T-helper 17 cell (primary cell): ENCODE measurements at regions not wholly inside any gene's neighbourhood (a gene's known extent, or its start where the extent isn't known, plus 50 kb on each side); places are given as distances from the start of the nearest gene placed in this dataset.
"Not testable (repeated sequence)": the region's sequence is repeated elsewhere in the genome, so short reads cannot be mapped to it uniquely, and the experiment has no call there.

Source experiments
- ATAC-seq: fragments of 150-1000 bp; cut with Tn5 transposase; 2 replicates; pipeline ENCODE4 v1.10.0; 2021; ENCODE audit warnings: mild to moderate bottlenecking, moderate library complexity
- DNase-seq, 3 donors: peaks; one replicate each; pipeline versions ENCODE4 v3.0.0 to v3.0.0-alpha.2; 2020 to 2021
- H3K9me3 ChIP-seq: one replicate; pipeline ENCODE4 v1.7.0; 2013; ENCODE audit warnings: low read length, mild to moderate bottlenecking; ENCODE audit not compliant: control insufficient read depth, poor library complexity, severe bottlenecking
- H3K27ac Mint-ChIP-seq: one replicate; pipeline ENCODE4 v1.8.0; 2022; ENCODE audit warnings: mild to moderate bottlenecking, moderate library complexity, mixed read lengths
- H3K27me3 Mint-ChIP-seq: one replicate; pipeline ENCODE4 v1.8.0; 2022; ENCODE audit warnings: mixed read lengths
- H3K36me3 Mint-ChIP-seq: one replicate; pipeline ENCODE4 v1.8.0; 2022; ENCODE audit warnings: low read depth, mixed read lengths
- H3K4me1 Mint-ChIP-seq: one replicate; pipeline ENCODE4 v1.8.0; 2022; ENCODE audit warnings: mild to moderate bottlenecking, mixed read lengths
- H3K4me3 Mint-ChIP-seq: one replicate; pipeline ENCODE4 v1.8.0; 2022; ENCODE audit warnings: mild to moderate bottlenecking, moderate library complexity, mixed read lengths

DNA sequence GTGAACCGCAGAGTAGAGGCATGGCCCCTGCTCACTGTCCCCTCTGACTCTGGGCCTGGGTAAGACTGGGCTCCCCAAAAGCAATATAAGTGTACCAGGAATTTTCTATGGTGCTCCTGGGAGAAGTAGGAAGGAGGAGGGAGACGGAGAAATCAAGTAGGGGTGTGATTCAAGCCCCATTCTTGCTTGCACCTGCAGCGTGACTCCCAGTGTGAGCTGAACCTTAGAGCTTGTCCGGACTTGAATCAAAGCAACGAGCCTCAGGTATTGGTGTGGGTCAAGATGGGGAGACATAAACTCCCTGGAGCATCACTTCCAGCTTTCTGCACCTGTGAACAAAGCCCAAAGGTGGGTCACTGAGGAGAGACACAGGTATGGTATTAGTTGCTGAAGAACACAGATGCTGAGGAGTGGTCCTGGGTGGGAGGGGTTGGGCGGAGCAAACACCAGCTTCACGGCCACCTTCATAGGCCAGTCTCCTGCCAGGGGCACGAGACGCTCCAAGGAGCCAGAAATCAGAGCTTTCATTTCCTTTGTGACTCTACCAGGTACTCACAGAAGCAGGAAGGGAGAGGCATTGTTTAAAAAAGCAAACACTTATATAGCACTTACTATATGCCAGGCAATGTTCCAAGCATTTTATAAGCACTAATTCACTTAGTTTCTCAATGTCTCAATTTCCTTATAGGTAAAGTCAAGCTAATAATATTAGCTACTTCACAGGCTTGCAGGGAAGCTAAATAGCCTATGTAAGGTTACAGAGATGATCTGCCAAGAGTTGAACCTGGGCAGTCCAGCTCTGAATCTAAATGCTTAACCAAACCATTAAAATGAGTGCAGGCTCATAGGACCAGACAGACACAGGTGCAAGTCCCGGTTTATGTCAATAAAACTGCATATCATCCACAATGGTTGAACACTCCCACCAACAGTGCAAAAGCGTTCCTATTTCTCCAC, 775.3 kb downstream of the UQCRFS1 start:
- DNase-seq (no peak), ATAC-seq (no peak)
- Mint-ChIP-seq H3K36me3 (no peaks in the 10 kb centered on the region), H3K4me3 (no peak overlapping the region), H3K27ac (no peak overlapping the region), H3K4me1 (no peaks in the 10 kb centered on the region), H3K27me3 (no peaks in the 10 kb centered on the region)
- no peaks in the 10 kb centered on the region for H3K9me3 ChIP-seq

DNA sequence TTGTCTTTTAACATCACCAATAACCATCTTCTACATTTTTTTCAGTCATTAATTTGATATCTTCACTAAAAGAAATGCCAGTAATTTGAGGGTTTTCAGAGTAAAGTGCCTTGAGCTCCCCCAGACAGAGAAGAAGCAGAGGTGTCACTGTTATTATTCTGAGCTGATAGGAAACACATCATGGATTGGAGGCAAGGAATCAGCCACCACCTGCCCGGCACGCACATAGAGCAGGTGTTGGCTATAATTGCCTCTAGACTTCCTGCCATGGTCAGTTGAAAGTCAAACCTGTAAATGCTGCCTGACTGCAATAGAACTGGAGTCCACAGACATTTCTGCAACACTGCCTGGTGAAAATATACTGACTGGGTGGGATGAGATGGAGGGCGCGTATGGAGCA, 776.6 kb downstream of the UQCRFS1 start:
- no peak overlapping the region for H3K4me3 Mint-ChIP-seq
- ATAC-seq (no peak), DNase-seq (no peak)
- no peaks in the 10 kb centered on the region for H3K9me3 ChIP-seq
- H3K27me3 Mint-ChIP-seq, result no peaks in the 10 kb centered on the region
- H3K36me3 Mint-ChIP-seq, result no peaks in the 10 kb centered on the region
- H3K4me1 Mint-ChIP-seq, result no peaks in the 10 kb centered on the region
- no peak overlapping the region for H3K27ac Mint-ChIP-seq

DNA sequence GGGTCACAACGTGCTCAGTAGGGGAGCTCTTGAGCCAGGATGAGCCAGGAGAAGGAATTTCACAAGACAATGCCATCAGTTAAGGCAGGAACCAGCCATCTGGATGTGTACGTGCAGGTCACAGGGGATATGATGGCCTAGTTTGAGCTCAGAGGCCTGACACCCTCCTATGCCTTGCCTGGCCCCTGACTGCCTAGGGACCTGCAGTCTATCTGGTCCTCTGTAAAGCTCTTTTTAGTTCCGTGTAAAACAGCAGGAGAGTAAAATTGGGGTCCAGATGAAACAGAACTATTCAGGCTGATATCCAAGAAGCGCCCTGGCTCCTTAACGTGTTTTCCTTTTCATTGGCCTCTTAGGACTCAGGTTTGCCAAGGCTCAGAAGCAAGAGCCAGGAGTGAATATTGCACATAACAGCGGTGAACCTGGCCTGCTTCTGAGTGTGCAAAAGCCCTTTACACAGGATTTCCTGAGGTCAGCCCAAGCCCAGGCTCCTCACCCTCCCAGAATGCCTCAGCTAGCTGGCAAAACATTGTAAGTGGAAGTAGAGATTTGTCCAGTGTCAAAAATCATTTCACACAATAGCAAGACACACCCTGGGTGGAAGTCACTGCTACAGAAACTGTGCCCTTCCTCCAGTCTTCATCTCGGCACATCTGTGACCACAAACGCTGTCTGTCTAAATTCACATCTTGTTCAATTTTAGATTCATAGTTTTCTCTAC, 777.2 kb downstream of the UQCRFS1 start:
- DNase-seq, result no peak
- Mint-ChIP-seq H3K27ac (no peak overlapping the region), H3K27me3 (no peaks in the 10 kb centered on the region), H3K4me3 (no peak overlapping the region), H3K4me1 (no peaks in the 10 kb centered on the region), H3K36me3 (no peaks in the 10 kb centered on the region)
- ATAC-seq, result no peak
- H3K9me3 ChIP-seq, result no peaks in the 10 kb centered on the region

DNA sequence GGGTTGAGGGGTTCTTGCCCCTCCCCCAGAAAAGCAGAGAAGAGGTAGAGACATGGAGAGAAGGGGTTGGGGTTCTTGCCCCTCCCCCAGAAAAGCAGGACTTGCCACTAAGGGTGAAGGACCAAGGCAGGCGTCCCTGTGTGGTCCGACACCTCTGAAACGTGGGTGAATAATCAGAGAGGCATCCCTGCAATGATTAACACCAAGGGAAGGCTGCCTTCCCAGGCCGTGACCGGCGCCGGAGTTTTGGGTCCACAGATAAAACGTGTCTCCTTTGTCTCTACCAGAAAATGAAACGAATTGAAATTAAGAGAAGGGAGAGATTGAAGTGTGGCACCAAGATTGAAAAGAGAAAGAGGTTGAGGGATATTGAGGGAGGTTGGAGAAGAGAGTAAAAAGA, 778.2 kb downstream of the UQCRFS1 start:
- not testable (repeated sequence) for H3K27ac Mint-ChIP-seq, H3K4me1 Mint-ChIP-seq, H3K9me3 ChIP-seq, DNase-seq, ATAC-seq, H3K4me3 Mint-ChIP-seq, H3K36me3 Mint-ChIP-seq, H3K27me3 Mint-ChIP-seq

DNA sequence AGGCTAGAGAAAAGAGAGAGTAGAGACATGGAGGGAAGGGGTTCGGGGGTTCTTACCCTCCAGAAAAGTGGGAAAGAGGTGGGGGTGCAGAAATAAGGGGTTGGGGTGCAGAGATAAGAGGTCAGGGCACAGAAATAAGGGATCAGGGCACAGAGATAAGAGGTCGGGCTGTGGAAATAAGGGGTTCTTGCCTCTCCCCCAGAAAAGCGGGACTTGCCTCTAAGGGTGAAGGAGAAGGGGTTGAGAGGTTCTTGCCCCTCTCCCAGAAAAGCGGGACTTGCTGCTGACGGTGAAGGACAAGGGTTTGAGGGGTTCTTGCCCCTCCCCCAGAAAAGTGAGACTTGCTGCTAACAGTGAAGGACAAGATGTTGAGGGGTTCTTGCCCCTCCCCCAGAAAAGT, 778.6 kb downstream of the UQCRFS1 start:
- not testable (repeated sequence) for H3K4me1 Mint-ChIP-seq, H3K27ac Mint-ChIP-seq, ATAC-seq, H3K27me3 Mint-ChIP-seq, DNase-seq, H3K36me3 Mint-ChIP-seq, H3K9me3 ChIP-seq, H3K4me3 Mint-ChIP-seq

DNA sequence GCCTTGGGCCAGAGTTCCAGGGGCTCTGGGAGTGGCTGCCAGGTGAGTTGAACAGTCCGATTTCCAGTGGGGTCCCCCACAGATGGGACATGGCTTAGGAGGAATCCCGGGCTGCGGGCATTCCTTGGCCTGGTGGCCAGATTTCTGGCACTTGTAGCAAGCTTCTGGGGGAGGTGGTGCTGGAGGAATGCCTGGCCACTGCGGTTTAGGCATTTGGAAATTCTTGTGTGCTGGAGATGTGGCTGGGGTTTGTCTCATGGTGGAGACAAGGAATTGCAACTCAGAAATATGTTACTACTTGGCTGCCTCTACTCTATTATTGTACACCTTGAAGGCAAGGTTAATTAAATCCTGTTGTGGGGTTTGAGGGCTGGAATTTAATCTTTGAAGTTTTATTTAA, 779.8 kb downstream of the UQCRFS1 start:
- H3K4me1 Mint-ChIP-seq, DNase-seq, H3K4me3 Mint-ChIP-seq, ATAC-seq, H3K36me3 Mint-ChIP-seq, H3K9me3 ChIP-seq, H3K27me3 Mint-ChIP-seq, H3K27ac Mint-ChIP-seq: not testable (repeated sequence)

DNA sequence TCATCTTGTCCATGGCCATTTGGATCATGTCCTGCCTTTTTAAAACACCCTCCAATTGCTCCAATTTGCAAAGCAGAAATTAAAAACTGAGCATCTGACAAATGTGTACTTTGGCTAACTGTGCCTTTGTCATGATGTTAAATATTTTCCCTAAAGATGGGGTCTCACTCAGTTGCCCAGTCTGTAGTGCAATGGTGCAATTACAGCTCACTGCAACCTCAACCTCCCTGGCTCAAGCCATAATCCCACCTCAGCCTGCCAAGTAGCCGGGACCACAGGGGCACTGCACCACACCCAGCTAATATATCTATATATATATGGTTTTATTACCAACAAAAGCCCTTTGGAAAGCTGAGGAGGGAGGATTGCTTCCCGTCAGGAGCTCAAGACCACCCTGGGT, 782.7 kb downstream of the UQCRFS1 start:
- Mint-ChIP-seq H3K27me3 (no peaks in the 10 kb centered on the region), H3K36me3 (no peaks in the 10 kb centered on the region), H3K27ac (no peak overlapping the region), H3K4me3 (no peak overlapping the region), H3K4me1 (no peaks in the 10 kb centered on the region)
- no peak for ATAC-seq
- H3K9me3 ChIP-seq, result no peaks in the 10 kb centered on the region
- DNase-seq, result no peak

DNA sequence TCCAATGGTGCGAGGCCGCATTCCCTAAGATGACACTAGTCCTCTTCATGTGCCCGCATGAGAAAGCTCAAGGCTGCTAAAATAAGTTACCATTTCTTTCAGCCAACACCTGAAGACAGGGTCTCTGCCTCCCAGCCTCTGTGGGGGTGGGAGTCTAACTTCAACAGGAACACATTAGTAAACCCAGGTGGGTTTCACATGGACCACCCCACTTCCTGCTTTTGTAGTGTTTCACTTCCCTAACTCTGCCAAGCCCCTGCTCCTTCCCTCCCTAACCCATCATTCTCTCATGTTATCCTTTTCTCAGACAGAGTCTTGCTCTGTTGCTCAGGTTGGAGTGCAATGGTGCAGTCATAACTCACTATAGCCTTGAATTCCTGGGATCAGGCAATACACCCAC, 783.6 kb downstream of the UQCRFS1 start:
- H3K27me3 Mint-ChIP-seq, result no peaks in the 10 kb centered on the region
- H3K4me3 Mint-ChIP-seq, result no peak overlapping the region
- ATAC-seq (no peak), DNase-seq (no peak)
- no peaks in the 10 kb centered on the region for H3K9me3 ChIP-seq
- no peak overlapping the region for H3K27ac Mint-ChIP-seq
- no peaks in the 10 kb centered on the region for H3K4me1 Mint-ChIP-seq
- H3K36me3 Mint-ChIP-seq, result no peaks in the 10 kb centered on the region

DNA sequence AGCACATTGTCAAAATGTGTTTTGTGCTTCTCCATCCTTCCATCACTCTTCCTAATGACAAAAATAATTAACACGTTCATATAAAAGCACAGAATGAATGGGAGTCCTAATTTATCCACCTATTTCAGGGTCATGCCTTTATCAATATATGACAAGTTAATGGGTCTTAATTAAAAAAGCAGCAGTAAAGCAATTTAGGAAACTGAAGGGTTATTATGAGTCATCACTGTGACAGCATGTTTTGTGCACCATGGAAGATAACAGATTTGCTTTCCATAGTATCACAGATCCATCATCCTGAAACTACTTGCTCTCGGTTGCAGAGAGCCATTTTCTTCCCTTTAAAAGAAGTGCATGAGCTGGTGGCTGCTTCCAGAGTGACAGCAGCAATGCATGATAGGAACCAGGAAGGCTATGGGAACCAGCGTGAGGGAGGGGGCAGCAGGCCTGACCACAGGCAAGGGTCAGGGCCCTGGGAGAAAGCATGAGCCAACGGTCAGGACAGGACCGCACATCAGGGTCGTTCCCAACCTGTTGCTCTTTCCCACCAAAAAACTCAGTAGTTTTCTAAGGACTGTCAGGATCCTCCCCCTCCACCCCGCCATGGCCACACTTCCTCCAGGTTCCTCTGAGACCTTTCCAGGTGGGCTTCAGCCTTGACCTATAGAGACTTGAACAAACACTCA, 784.1 kb downstream of the UQCRFS1 start:
- DNase-seq (no peak), ATAC-seq (no peak)
- Mint-ChIP-seq H3K4me3 (no peak overlapping the region), H3K27ac (no peak overlapping the region), H3K4me1 (no peaks in the 10 kb centered on the region), H3K27me3 (no peaks in the 10 kb centered on the region), H3K36me3 (no peaks in the 10 kb centered on the region)
- no peaks in the 10 kb centered on the region for H3K9me3 ChIP-seq

DNA sequence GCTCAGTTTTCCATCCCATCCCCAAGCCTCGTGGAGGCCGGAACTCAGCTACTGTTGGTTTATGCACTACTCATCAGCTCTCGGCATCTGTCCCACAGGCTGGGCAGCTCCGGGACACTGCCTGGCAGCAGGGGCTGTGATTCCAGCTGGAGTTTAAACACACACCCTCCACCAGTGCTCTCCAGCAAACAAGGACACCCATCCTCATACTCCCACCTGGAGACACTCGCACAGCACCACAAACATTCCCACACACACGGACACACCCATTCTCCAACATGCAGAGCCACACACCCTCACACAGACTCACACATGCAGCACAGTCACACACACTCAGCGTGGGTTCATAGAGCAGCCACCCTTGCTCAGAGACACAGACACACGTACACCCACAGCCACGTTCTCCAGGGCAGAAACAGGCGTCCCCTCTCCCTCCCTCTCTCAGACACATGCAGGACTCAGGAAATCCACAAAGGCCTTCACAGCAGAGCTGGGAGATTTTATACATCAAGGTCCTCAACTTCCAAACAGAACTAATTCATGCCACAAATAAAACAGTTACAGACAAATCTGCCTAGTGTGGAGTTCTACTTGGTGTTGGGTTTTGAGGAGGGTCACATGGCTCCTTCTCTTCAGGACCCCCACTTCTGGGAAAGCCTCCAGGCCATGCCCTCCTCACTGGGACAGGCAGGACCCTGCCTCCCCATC, 785.4 kb downstream of the UQCRFS1 start:
- Mint-ChIP-seq H3K4me1 (no peaks in the 10 kb centered on the region), H3K4me3 (no peak overlapping the region), H3K27ac (no peak overlapping the region), H3K27me3 (no peaks in the 10 kb centered on the region), H3K36me3 (no peaks in the 10 kb centered on the region)
- DNase-seq (no peak), ATAC-seq (no peak)
- no peaks in the 10 kb centered on the region for H3K9me3 ChIP-seq

DNA sequence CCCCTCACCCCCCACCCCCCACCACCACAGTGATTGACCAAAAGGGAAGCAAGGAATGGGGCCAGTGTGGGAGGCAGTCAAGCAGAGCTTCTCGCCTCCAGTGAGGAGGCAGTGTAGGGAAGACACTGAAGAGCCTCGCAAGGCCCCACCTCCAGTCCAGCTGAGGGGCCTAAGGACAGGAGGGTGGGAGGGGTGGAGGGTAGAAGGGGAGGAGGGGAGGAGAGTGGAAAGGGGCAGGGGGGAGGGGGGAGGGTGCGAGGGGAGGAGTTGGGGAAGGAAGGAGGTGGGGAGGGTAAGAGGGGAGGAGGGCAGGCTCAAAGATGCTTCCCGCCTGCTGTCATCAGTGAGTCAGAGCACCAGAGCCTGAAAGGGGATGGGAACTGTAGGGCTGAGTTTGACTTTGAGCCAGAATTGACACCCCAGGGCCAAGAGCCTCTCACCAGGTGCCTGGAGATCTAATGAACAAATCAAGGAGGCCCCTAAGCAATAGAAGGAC, 786.2 kb downstream of the UQCRFS1 start:
- no peak overlapping the region for H3K4me3 Mint-ChIP-seq
- H3K9me3 ChIP-seq, result no peaks in the 10 kb centered on the region
- H3K4me1 Mint-ChIP-seq, result no peaks in the 10 kb centered on the region
- H3K36me3 Mint-ChIP-seq, result no peaks in the 10 kb centered on the region
- H3K27me3 Mint-ChIP-seq, result no peaks in the 10 kb centered on the region
- ATAC-seq (no peak), DNase-seq (no peak)
- no peak overlapping the region for H3K27ac Mint-ChIP-seq

DNA sequence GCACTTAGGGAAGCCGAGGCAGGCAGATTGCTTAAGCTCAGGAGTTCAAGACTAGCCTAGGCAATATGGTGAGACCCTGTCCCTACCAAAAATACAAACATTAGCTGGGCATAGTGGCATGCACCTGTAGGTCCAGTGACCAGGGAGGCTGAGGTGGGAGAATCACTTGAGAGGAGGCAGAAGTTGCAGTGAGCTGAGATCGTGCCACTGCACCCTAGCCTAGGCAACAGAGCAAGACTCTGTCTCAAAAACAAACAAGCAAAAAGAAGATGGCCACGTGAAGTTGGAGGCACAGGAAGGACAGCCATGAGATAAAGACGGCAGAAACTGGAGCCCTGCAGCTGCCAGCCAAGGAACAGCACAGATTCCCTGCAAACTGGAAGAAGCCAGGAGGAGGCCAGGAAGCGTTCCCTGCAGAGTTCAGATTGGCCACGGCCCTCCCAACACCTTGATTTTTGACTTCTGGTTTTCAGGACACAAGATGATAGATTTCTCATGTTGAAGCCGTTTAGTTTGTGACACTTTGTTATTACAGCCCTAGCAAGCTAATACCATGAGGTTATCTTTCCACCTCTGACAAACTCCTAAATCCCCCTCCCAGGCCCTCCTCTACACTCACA, 786.7 kb downstream of the UQCRFS1 start:
- Mint-ChIP-seq H3K4me3 (no peak overlapping the region), H3K27ac (no peak overlapping the region)
- ATAC-seq, result no peak

More for the DNA sequence above, 786.7 kb downstream of the UQCRFS1 start:
- no peak for DNase-seq
- no peaks in the 10 kb centered on the region for H3K4me1 Mint-ChIP-seq
- H3K27me3 Mint-ChIP-seq, result no peaks in the 10 kb centered on the region
- no peaks in the 10 kb centered on the region for H3K36me3 Mint-ChIP-seq
- no peaks in the 10 kb centered on the region for H3K9me3 ChIP-seq
